ENCODE measurements at regions not wholly inside any gene's neighbourhood (a gene's known extent, or its start where the extent isn't known, plus 50 kb on each side); places are given as distances from the start of the nearest gene placed in this dataset.
A peak's percentile ranks its signal among the peaks of the same experiment; 100 is the strongest.

DNA sequence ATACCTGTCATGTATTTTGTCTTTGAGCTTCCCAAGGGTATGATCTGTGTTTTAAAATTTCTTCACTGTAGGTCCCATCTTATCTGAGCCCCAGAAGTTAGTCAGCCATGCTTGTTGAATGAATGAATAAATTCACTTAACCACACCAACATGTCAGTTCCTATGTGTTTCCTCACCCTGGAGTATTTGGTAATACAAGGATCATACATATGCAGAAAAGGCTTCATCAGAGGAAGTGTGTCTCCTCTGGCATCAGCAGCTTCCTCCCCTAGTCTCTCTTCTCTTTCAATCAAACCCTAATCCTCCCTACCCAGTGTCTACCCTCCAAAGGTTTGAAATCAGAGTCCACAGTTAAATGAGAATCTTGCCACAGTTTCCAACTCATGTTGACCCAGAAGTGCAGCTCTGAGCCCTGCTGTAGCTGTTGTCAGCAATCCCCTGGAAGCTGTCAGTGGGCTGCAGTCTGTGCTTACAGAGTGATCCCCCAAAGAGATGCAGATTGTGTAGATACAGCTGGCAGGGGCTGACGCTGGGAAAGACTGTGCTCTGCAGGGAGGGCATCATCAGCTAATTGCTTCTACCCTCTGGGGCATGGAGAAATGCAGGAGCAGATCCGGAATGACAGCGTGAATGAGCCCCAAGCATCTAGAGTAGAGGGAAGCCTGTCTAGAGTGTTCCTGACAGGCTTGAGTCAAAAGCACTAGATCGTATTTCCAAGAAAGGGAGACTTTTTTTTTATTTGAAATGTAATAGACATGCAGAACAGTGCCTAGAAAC is 105.0 kb upstream of the WDR11 start:
- DNase-seq (no peak), ATAC-seq (ENCODE audit: low read depth in 2 of 2) (no peak)
- no peak overlapping the region for H3K4me3 Mint-ChIP-seq
- H3K27ac Mint-ChIP-seq: no peak overlapping the region
- peaks cover 6 to 30% (median 7%) of the 10 kb centered on the region in 3 donors for H3K27me3 Mint-ChIP-seq
- H3K4me1 Mint-ChIP-seq: peaks cover 4 to 8% (median 7%) of the 10 kb centered on the region in 3 donors
- H3K9me3 Mint-ChIP-seq: peaks cover 0 to 3% (median 0%) of the 10 kb centered on the region in 7 donors
- no peaks in the 10 kb centered on the region for H3K36me3 Mint-ChIP-seq

DNA sequence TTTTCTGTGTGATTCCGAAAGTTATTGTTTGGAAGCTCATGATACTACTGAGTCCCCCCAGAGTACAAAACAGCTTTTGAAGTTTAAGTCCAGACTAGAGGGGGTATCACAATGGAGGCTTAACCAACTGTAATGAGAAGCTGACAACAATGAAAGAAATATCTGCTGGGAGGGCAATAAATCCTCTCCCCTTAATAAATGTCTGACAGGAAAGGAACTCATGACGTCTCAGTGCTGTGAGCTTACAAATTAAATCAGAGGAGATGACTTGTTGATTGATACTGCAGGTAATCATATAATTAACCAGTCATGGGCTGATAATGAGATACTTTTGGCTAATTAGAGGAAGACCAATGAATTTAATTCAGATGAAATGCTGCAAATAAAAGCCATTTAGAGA is 102.6 kb upstream of the WDR11 start:
- Mint-ChIP-seq H3K27me3 (peaks cover 7 to 30% (median 11%) of the 10 kb centered on the region in 3 donors), H3K9me3 (peaks cover 0 to 3% (median 0%) of the 10 kb centered on the region in 7 donors), H3K27ac (no peak overlapping the region), H3K4me3 (no peak overlapping the region), H3K36me3 (no peaks in the 10 kb centered on the region), H3K4me1 (peaks cover 4 to 8% (median 7%) of the 10 kb centered on the region in 3 donors)
- ATAC-seq (ENCODE audit: low read depth in 2 of 2) (no peak), DNase-seq (no peak)

DNA sequence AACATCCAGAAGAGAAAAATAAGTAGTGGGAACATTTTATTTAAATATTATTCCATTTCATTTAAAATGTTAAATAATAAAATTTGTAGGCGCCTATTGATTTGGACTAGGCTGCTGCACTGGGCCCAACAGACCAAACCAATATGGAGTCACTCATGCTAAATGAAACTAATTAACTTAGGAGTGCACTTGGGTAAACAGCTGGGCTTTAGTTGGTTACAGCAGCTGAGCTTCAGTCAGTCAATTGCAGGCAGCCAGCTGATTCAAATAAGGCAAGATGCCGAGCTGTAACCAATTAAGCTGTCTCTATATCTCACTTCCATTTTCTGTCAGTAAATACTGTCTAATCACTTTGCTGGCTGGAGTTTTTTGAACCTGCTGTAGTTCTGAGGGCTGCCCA is 102.1 kb upstream of the WDR11 start:
- no peak overlapping the region for H3K27ac Mint-ChIP-seq
- no peak for ATAC-seq (ENCODE audit: low read depth in 2 of 2)
- H3K9me3 Mint-ChIP-seq: peaks cover 0 to 3% (median 0%) of the 10 kb centered on the region in 7 donors
- no peak for DNase-seq
- no peaks in the 10 kb centered on the region for H3K36me3 Mint-ChIP-seq
- H3K4me3 Mint-ChIP-seq: no peak overlapping the region
- H3K4me1 Mint-ChIP-seq: peaks cover 4 to 8% (median 7%) of the 10 kb centered on the region in 3 donors
- peaks cover 7 to 30% (median 11%) of the 10 kb centered on the region in 3 donors for H3K27me3 Mint-ChIP-seq

DNA sequence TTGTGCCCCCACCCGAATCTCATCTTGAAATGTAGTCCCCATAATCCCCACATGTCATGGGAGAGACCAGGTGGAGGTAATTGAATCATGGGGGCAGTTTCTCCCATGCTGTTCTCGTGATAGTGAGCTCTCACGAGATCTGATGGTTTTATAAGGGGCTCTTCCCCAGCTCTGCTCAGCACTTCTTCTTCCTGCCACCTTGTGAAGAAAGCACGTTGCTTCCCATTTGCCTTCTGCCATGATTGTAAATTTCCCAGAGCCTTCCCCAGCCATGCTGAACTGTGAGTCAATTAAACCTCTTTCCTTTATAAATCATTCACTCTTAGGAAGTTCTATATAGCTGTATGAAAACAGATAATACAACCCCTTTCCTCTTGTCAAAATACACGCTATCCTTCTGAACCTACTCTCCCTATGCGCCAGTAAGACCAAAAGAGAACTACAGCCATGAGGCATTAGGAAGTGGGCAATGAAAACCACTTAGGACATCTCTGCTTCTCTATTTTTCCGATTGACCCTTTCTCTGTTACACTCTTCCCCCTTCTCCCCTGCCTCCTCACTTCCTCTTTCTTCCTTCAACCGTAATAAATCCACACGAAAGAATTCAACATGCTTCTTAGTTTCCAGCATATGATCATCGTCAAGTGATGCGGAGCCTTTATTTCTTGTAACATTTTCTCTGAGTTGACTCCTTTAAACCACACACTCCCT is 101.2 kb upstream of the WDR11 start:
- ATAC-seq (ENCODE audit: low read depth in 2 of 2): peak in 1 of 2 donors; percentile 37
- Mint-ChIP-seq H3K4me3 (no peak overlapping the region), H3K36me3 (no peaks in the 10 kb centered on the region)

DNA sequence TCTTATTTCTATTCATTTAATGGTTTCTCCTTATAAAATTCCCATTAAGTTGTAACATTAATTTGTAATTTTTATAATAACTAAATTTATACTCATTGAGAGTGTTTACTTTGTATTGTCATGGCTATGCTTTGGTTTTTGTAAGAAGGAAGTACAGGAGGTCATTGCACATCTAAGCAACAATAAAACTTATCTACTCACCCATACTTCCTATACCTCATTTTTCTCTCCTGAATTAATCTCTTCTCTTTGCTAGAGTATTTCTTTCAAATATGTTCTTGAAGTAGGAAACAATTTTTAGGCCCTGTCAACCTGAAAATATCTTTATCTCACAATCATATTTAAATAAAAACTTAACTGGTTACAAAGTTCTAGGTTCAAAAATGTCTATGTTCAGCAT is 95.4 kb upstream of the WDR11 start:
- DNase-seq: no peak
- Mint-ChIP-seq H3K27ac (no peak overlapping the region), H3K27me3 (peaks cover 25 to 35% (median 27%) of the 10 kb centered on the region in 3 donors), H3K4me1 (no peaks in the 10 kb centered on the region), H3K4me3 (no peak overlapping the region), H3K9me3 (peaks cover 0 to 10% (median 0%) of the 10 kb centered on the region in 7 donors), H3K36me3 (no peaks in the 10 kb centered on the region)
- no peak for ATAC-seq (ENCODE audit: low read depth in 2 of 2)

More for the DNA sequence above, 101.2 kb upstream of the WDR11 start:
- H3K27ac Mint-ChIP-seq: peak overlapping the region in 1 of 6 donors; percentile 6
- DNase-seq: no peak
- peaks cover 0 to 3% (median 0%) of the 10 kb centered on the region in 7 donors for H3K9me3 Mint-ChIP-seq
- peaks cover 4 to 8% (median 7%) of the 10 kb centered on the region in 3 donors for H3K4me1 Mint-ChIP-seq
- peaks cover 5 to 22% (median 7%) of the 10 kb centered on the region in 3 donors for H3K27me3 Mint-ChIP-seq

DNA sequence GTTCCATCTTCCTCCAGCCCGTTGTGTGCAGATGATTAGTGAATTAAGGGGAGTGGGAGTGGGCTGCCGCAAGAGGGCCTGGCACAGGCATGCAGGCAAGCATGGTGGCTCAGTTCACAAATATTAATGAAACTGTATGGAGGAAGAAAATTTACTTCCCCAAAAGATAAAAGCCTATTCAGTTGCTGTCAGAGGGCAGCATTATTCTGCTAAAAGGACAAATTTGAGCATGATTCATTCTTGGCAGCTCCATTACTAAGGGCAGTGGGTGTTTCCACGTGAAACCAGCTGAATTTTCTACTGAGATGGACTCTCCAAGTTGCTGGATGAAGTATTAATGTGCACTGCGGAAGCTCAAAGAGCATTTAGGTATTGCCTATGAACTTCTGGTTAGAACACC is 90.9 kb upstream of the WDR11 start:
- Mint-ChIP-seq H3K27me3 (peaks cover 20 to 34% (median 21%) of the 10 kb centered on the region in 3 donors), H3K27ac (no peak overlapping the region), H3K4me3 (no peak overlapping the region), H3K4me1 (no peaks in the 10 kb centered on the region), H3K9me3 (peaks cover 0 to 10% (median 0%) of the 10 kb centered on the region in 7 donors), H3K36me3 (no peaks in the 10 kb centered on the region)
- DNase-seq (no peak), ATAC-seq (ENCODE audit: low read depth in 2 of 2) (no peak)

DNA sequence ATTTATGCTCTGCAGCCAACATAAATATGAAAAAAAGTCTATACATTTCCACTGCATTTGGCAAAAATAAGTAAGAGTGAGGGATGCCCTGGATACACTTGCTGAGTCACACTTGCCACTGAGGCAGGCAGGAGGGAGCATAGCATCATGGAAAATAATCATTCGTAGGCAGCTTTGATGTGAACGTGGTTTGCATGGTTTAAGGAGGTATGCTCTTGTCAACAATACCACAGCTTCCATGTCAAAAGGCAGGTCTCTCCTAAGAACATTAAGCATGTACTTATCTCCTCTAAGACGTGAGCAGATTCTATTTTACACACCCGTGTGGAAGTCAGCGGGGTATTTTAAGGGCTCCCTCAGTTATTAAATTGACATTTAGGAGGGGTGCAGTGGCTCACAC is 89.2 kb upstream of the WDR11 start:
- H3K4me3 Mint-ChIP-seq: no peak overlapping the region
- ATAC-seq (ENCODE audit: low read depth in 2 of 2) (no peak), DNase-seq (no peak)
- no peaks in the 10 kb centered on the region for H3K4me1 Mint-ChIP-seq
- H3K27me3 Mint-ChIP-seq: peaks cover 12 to 17% (median 16%) of the 10 kb centered on the region in 3 donors
- no peak overlapping the region for H3K27ac Mint-ChIP-seq
- peaks cover 0 to 3% (median 0%) of the 10 kb centered on the region in 7 donors for H3K9me3 Mint-ChIP-seq
- H3K36me3 Mint-ChIP-seq: no peaks in the 10 kb centered on the region

DNA sequence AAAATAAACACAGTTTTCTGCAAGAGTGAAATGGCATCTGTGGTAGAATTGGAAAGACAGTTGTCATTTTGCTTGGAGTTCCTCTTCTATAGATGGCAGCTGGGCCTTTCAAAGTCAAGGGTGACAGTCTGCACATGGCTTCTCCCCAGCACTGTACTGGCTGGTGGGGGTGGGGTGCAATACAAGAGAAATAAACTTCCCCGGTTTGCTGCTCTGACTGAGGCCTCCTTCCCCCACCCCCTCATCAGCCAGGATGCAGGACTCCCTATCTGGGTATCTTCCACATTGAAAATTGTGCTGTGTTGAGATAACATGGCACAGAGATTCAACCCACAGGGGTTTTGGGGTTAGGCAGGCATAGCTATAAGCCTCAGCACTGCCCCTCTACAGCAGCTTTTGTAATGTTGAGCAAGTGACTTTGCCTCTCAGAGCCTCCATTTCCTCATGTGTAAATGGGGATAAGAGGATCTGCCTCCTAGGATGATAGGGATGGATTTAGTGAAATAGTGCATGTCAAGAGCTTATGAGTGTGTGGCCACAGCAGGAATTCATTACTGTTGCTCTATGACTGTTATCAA is 85.8 kb upstream of the WDR11 start:
- no peak overlapping the region for H3K4me3 Mint-ChIP-seq
- peak overlapping the region in 1 of 6 donors; percentile 25 for H3K27ac Mint-ChIP-seq

DNA sequence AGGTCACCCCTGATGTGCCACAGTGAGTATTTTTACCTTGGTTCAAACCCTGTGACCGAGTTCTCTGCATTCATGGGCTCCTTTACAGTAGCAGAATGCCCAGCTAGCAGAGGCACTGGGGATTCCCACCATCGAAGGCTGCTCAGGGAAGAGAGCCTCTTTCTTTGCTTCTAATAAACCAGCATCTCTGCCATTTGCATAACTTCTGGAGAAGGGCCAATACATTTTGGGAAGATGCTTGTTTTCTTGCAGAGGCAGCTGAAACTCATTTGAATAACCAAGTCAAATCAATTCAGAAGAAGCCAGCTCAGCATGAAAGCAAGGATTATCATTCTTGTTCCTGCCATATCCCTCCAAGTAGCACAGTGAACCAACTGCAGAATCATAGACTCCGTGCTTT is 82.9 kb upstream of the WDR11 start:
- no peaks in the 10 kb centered on the region for H3K36me3 Mint-ChIP-seq
- no peaks in the 10 kb centered on the region for H3K4me1 Mint-ChIP-seq
- peaks cover 0 to 1% (median 0%) of the 10 kb centered on the region in 7 donors for H3K9me3 Mint-ChIP-seq
- H3K4me3 Mint-ChIP-seq: no peak overlapping the region
- H3K27me3 Mint-ChIP-seq: peaks cover 10 to 34% (median 16%) of the 10 kb centered on the region in 3 donors
- no peak overlapping the region for H3K27ac Mint-ChIP-seq
- no peak for DNase-seq
- ATAC-seq (ENCODE audit: low read depth in 2 of 2): no peak

More for the DNA sequence above, 85.8 kb upstream of the WDR11 start:
- Mint-ChIP-seq H3K9me3 (peaks cover 0 to under 1% (median 0%) of the 10 kb centered on the region in 7 donors), H3K27me3 (peaks cover 0 to 9% (median 0%) of the 10 kb centered on the region in 3 donors), H3K36me3 (no peaks in the 10 kb centered on the region), H3K4me1 (no peaks in the 10 kb centered on the region)
- ATAC-seq (ENCODE audit: low read depth in 2 of 2) (no peak), DNase-seq (no peak)

DNA sequence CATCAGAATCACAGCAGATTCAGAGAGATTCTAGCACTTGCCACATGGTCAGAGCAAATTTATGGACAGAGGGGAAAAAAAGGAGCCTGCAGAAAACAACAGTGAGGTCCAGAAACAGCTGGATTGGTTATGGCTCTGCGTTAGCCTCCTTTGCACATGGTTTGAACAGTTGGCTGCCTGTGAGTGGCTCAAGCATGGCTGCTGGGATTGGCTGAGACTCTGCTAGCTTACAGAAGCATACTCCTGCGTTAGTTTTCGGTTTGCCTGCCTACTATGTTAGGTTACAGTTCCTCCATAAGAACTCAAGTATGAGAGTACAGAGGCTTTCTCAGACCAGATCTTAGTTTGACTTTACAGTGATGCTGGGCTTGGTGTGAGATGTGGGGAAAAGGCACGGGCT is 80.7 kb upstream of the WDR11 start:
- ATAC-seq (ENCODE audit: low read depth in 2 of 2) (no peak), DNase-seq (no peak)
- H3K9me3 Mint-ChIP-seq: peaks cover 0 to 1% (median 0%) of the 10 kb centered on the region in 7 donors
- H3K4me3 Mint-ChIP-seq: no peak overlapping the region
- H3K27ac Mint-ChIP-seq: no peak overlapping the region
- peaks cover 10 to 44% (median 16%) of the 10 kb centered on the region in 3 donors for H3K27me3 Mint-ChIP-seq
- no peaks in the 10 kb centered on the region for H3K4me1 Mint-ChIP-seq
- no peaks in the 10 kb centered on the region for H3K36me3 Mint-ChIP-seq

DNA sequence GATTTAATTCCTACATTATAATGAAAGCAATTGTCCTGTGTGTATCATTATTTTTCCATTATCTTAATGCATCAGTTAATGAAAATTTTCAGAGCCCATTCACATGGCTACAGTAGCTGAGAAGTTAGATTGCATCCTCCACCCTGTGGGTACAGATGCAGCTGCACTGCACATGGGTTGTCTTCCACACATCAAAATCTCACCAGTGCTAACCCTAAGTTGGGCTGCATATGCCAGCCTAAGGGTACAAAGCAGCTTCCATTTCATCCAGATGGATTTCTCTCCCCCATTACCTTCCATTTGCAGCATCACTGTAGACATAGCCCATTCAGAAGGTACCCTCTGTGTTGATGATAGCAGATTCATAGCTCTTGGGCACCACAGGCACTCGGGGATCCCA is 74.7 kb upstream of the WDR11 start:
- H3K36me3 Mint-ChIP-seq: no peaks in the 10 kb centered on the region
- no peak overlapping the region for H3K4me3 Mint-ChIP-seq
- H3K27ac Mint-ChIP-seq: no peak overlapping the region
- H3K4me1 Mint-ChIP-seq: no peaks in the 10 kb centered on the region
- no peak for ATAC-seq (ENCODE audit: low read depth in 2 of 2)
- DNase-seq: no peak
- no peaks in the 10 kb centered on the region for H3K9me3 Mint-ChIP-seq
- H3K27me3 Mint-ChIP-seq: peaks cover 6 to 24% (median 15%) of the 10 kb centered on the region in 3 donors

DNA sequence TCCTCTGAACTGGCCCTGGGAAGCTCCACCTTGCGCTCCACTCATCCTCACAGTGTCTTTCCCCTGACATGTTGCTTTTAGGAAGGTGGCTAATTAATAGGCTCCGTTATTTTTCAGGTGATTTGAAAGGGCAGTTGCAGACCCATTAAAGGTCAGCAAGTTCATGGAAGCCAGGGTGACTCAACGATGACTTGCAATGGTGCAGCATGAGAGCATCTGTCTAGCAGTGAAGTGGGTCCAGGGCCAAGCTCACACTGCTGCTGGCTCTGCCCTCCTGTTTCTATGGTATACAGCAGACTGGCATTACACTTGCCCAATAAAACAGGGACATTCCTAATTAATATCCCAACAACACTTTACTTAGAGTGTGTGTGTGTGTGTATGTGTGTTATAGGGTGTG is 68.8 kb upstream of the WDR11 start:
- peaks cover 0 to 10% (median 9%) of the 10 kb centered on the region in 3 donors for H3K27me3 Mint-ChIP-seq
- no peak overlapping the region for H3K27ac Mint-ChIP-seq
- no peaks in the 10 kb centered on the region for H3K9me3 Mint-ChIP-seq
- H3K4me3 Mint-ChIP-seq: no peak overlapping the region
- H3K4me1 Mint-ChIP-seq: no peaks in the 10 kb centered on the region
- DNase-seq: no peak
- ATAC-seq (ENCODE audit: low read depth in 2 of 2): no peak
- no peaks in the 10 kb centered on the region for H3K36me3 Mint-ChIP-seq

DNA sequence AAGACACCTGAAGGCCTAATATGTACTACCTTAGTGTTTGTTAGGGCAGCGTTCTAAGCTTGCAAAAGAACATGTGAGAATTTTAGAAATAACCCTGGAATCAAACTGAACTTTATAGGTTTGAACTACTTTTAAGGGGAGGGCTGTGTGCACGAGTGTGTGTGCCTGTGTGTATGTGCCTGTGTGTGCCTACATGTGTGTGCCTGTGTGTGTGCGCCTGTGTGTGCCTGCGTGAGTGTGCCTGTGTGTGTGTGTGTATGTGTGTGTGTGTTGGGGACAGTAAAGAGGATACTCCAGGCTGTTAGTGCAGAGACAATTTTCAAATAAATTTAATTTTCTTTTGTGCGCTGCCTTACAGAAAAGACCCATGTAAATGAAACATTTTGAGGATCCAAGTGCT is 68.1 kb upstream of the WDR11 start:
- DNase-seq (no peak), ATAC-seq (ENCODE audit: low read depth in 2 of 2) (no peak)
- Mint-ChIP-seq H3K27ac (peak overlapping the region in 1 of 6 donors; percentile 16), H3K4me3 (no peak overlapping the region), H3K36me3 (no peaks in the 10 kb centered on the region), H3K27me3 (peaks cover 0 to 10% (median 9%) of the 10 kb centered on the region in 3 donors), H3K4me1 (no peaks in the 10 kb centered on the region), H3K9me3 (no peaks in the 10 kb centered on the region)
